OCI-LY1 (cell line): ENCODE measurements at regions not wholly inside any gene's neighbourhood (a gene's known extent, or its start where the extent isn't known, plus 50 kb on each side); places are given as distances from the start of the nearest gene placed in this dataset.

Experiments
- CTCF ChIP-seq: fragments of 200-600 bp; sonication (generic), shearing (Covaris generic); IDR thresholded peaks from 2 replicates; pipeline ENCODE4 v1.5.1; 2017; ENCODE audit warnings: mild to moderate bottlenecking, antibody characterized with exemption, low read length, moderate library complexity, mixed read lengths
- EZH2 ChIP-seq: fragments of 200-600 bp; sonication (generic), shearing (Covaris generic); IDR thresholded peaks from 2 replicates; pipeline ENCODE4 v1.8.0; 2017; ENCODE audit warnings: borderline replicate concordance, mixed run types, mild to moderate bottlenecking, antibody characterized with exemption, low read length, moderate library complexity, mixed read lengths

GRCh38 chr2:187642498-187642897 lies 88.3 kb upstream of the TFPI start:
- TF ChIP-seq EZH2, result no peak
- TF ChIP-seq CTCF, result no peak
